GM21786 (cell line): ENCODE measurements at regions not wholly inside any gene's neighbourhood (a gene's known extent, or its start where the extent isn't known, plus 50 kb on each side); places are given as distances from the start of the nearest gene placed in this dataset.
"Not testable (repeated sequence)": the region's sequence is repeated elsewhere in the genome, so short reads cannot be mapped to it uniquely, and the experiment has no call there.

Experiments
- ATAC-seq: cut with Tn5 transposase; IDR thresholded peaks from one replicate; pipeline ENCODE4 v1.9.1; 2021; ENCODE audit not compliant: unreplicated experiment

DNA sequence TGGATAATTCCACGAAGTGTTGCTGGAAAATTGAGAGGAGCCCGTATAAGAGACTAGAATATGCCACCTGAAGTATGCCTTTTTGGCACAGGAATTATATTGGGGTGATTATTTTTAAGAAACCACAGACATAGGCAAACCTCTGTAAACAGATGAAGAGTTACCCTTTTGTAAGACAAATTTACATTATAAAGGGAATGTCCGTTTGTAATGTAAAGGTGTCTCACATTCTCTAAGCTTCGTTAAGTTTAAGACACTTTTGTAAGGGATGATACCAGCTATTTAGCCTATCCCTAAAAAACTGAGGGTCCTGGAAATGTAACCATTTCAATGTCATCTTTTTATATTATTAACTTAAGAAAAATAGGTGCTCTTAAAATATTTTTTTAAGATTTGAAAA is 432.8 kb upstream of the SYT4 start:
- no peak for ATAC-seq

DNA sequence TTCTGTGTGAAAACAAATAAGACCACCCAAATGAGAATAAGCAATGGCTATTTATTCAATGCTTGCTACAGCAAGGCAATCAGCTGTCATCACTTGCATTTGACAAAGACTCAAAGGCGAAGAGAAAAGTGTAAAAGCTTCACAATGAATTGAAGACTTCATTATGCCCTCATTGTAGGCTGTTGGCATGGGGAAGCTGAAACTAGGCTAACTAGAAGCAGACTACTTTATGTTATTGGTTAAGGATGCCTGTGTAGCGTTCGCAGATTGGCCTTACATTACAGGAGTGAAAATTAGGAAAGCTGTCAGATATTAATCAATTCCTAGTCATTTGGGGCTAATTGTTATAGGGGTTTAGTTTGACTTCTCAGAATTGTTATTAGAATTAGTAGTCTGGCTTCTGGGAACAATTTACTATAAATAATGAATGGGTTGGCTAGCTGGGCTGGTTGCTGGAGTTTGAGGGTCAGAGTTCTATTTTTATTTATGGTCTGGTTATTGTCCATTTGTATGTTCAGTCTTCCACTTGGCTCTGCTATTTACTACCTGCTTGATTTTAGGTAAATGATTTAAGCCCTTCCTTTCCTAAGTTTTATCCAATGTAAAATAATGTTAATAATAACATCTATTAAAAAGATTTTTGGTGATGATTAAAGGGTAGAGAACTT is 437.2 kb upstream of the SYT4 start:
- ATAC-seq: no peak

DNA sequence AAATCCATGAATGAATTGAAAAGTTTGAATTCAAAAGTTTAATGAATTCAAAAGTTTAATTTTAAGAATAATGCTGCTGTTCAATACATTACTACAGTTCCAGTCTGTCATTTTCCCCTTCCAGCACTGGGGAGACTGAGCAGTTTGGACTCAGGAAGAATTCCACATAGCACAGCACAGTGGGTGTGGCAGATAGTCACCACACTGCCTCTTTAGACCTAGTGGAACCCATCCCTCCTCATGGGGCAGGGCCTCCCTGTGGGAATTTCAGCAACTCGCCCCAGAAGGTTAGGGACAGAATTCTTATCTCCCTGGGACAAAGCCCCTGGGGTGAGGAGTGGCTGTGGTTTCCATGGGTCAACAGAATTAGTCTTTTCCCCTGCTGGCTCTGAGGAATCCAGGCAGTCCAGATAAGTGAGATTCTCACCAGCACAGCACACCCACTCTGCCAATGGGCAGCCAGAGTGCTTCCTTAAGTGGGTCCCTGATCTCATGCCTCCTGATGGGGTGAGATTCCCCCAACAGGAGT is 442.0 kb upstream of the SYT4 start:
- no peak for ATAC-seq

DNA sequence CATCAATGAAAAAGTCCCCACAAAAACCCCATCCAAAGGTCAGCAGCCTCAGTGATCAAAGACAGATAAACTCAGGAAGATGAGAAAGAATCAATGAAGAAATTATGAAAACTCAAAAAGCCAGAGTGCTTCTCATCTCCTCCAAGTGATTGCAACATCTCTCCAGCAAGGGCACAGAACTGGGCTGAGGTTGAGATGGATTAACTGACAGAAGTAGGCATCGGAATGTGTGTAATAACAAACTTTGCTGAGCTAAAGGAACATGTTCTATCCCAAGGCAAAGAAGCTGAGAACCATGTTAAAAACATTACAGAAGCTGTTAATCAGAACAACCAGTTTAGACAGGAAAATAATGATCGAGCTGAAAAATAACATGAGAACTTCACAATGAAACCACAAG is 442.8 kb upstream of the SYT4 start:
- ATAC-seq: no peak

DNA sequence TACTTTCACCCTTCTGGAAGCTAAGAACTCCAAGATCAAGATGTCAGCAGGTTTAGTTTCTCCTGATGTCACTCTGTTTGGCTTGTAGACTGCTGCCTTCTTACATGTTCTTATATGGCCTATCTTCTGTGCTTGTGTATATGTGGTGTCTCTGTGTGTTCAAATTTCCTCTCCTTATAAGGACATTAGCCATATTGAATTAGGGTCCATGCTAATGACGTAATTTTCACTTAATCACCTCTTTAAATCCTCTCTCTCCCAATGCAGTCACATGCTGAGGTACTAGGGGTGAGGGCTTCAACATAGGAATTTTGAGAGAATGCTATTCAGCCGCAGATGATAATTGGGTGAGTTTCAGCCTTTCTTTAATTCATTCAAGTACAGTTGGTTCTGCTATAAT is 458.3 kb upstream of the SYT4 start:
- no peak for ATAC-seq

DNA sequence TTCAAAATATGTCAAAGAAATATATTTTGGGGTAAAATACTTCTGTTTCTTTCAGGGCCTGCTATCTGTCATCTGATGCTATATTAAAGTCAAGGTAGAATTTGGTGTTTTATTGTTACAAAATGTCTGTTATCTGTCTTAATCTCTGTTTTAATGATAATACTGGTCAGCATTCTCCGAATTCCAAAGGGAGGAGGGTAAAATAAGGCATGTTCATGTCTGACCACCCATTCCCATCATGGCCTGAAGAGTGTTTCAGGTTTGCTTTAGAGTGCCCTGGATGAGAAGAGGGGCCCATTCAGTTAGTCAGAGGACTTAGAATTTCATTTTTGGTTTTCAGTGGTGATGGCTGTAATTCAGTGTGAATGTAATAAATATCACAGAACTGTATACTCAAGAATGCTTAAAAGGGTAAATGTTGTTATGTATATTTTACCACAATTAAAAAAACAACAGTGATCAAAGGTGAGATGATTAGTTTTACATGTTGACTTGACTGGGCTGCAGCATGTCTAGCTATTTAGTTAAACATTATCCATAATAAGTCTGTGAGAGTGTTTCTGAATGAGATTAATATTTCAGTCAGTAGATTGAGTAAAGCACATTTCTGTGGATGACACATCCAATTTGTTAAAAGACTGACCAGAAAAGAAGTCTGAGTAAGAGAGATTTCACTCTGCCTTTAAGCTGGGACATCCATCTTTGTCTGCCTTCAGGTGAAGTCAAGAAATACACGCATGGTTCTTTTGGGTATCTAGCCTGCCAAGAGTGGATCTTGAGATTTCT is 467.9 kb upstream of the SYT4 start:
- no peak for ATAC-seq

DNA sequence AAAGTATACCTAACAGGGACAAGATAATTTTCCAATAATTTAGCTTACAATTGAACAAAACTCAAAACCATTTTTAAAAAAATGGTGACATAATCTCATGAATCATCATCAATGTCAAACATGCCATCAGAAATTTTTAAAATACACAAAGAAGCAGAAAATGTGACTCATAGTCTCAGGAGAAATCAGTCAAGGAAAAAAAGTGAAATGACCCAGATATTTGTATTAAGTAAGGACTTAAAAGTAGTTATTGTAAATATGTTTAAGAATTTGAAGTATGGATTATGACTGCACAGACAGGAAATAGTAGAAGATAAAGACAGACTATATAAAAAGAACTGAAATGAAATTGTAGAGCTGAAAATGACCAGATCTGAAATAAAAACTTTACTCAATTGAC is 473.9 kb upstream of the SYT4 start:
- ATAC-seq: no peak

DNA sequence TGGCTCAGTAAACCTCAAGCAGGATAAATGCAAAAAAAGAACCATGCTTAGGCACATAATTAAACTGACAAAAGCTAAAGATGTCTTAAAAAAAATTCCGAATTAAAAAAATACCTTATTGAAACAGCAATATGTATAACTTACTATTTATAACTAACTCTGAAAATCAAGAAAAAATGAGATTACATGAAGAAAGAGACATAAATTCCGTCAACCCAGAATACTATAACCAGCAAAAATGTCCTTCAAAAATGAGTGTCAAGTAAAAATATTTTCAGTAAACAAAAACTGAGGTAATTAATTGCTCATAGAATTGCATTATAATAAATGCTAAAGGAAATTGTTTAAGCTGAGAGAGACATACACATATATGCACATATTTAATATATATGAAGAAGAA is 474.5 kb upstream of the SYT4 start:
- ATAC-seq: no peak

DNA sequence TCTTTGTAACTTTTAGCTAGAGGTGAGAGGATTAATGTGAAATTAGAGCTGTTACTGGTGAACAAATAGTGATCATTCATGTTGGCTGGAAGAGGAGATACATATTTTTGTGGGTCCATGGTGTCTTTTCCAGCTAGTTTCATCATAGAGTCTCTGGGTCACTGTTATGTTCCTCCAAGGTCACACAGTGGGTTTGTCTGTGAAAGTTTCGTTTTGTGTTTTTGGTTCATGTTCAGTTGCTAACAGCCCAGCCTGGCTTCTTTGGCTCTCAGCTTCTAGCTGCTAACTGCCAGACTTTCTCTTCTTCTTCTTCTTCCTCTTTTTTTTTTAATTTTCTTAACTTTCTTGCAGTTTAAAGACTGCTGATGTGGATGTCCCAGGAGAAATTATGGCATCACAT is 480.0 kb upstream of the SYT4 start:
- ATAC-seq: no peak

DNA sequence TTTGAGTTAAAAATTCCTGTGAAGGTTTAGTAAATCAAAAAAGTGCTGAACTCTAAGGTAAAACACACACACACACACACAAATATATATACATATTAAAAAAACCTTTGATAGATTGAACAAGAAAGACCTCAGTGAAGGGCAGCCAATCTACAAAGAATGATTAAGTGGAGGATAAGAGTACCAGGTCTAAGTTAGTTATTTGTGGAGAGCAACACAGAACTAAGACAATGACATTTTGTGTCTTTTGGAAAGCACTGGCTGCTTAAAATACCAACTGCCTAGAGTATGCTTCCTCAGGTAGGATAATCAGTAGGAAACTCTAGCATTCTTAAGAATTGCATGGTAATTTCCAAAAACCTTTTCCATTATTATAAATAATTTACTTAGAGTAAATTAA is 481.4 kb upstream of the SYT4 start:
- ATAC-seq: no peak

DNA sequence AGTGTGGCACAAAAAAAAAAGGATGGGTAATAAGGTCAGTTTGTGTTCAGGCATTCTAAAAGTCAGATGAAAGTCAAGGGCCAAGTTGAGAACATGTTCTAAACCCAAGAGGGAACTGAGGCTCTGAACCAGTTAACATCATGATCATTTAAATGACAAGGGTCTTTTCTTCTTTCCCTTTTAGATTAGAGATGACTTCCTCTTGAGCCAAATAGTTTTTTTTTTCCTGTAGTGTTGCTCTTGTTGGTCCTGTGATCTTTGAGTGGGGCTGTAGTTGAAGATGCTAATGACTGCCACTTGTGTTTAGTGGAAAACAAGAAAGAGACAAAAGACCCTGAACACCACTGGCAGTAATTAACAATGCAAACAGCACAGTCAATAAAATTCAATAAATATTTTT is 482.7 kb upstream of the SYT4 start:
- ATAC-seq: no peak

DNA sequence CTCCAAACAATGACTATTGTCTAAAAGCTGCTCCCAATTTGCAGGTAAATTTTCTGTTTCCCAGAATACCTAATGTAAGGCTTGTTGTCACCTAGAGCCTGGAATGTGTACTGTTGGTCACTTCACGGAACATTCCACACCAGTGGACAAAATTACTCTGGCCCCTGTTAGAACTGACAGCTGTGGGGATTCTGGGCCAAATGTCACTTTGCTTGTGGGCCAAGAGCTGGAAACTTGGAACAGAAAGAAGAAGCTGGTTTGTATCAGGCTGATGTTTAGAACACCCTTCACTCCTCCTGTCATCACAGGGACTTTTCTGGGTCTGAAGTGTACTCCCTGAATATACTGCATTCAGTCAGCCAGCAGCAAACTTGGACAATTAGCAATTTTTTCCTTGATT is 495.6 kb upstream of the SYT4 start:
- no peak for ATAC-seq

DNA sequence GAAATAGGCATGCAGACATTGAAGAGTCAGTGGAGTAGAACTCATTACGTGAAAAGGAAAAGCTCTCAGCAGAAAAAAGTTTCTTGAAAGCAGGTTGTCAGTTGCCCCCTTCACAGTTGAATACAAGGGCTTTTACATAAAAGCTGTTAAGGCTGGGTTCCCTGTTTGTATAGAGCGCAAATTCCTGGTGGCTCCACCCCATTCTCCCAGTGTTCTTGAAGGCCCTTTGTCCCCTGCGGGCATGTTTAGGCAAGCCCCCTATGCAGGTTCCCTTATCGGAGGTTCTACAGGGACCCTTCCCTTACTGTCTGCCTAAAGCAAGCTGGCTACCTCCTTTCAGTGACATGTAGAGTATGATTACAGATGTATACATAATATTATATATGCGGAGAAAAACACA is 497.2 kb upstream of the SYT4 start:
- no peak for ATAC-seq

DNA sequence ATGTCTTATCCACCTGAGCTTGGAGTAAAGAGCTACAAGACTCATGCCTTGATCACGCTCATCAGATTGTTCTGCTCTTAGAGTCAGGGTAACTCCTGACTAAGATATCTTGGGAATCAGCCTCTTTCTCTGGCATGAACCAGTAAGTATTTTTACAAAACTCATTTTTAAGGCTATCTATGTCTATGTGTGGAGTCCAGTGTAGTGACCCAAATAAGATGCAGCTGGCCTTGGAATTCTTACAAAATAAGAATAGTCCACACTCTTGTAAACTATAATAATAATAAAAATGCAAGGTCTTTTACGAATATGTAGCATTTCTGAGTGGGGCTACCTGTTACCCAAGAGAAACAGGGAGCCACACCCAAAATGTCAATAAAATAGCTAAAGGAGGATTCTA is 498.3 kb upstream of the SYT4 start:
- ATAC-seq: no peak

DNA sequence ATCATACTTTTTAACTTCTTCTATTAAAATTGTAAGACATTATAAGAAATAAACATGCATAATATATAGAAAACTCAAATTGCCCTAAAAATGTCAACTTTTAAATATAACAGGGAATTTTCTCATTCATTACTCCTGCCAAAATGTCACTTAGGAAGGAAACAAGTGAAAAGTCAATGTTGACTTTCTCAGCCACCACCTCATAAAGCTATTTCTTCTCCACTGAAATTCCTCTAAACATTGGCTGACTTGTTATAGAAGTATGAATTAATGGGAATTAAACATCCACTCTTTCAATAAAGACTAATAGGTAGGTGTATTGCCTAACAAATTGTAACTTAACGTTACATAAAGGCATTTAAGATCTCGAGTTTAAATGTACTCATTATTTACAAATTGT is 499.7 kb upstream of the SYT4 start:
- ATAC-seq: no peak

DNA sequence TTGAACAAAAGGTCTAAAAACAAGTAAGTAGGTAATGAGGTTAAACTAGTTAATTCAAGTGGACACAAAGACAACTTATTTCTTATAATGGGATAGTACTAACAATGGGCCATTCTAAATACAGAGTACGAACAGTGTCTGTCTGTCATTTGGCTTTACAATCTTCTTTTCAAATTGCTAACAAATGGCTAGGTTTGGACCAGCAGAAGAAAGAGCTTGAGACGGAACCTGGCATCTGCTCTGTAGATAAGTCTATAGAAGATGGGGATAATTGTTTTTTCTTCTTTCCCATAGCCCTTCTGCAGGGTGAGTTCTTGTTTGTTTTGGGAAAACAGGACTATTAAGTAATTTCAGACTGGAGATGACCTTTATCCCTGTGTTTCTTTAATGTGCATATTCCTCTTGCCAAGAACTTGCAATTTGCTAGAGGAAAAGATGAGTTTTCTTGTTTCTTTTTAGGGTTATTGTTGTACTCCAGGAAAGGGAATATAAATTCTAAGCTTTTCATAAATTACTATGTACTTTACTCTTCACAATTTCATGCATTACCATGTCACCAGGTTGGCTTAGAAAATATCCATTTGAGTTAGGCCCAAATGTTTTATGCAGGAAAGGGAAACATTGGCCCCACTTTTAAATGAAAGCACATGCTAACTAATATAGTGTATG is 500.5 kb upstream of the SYT4 start:
- ATAC-seq: no peak

DNA sequence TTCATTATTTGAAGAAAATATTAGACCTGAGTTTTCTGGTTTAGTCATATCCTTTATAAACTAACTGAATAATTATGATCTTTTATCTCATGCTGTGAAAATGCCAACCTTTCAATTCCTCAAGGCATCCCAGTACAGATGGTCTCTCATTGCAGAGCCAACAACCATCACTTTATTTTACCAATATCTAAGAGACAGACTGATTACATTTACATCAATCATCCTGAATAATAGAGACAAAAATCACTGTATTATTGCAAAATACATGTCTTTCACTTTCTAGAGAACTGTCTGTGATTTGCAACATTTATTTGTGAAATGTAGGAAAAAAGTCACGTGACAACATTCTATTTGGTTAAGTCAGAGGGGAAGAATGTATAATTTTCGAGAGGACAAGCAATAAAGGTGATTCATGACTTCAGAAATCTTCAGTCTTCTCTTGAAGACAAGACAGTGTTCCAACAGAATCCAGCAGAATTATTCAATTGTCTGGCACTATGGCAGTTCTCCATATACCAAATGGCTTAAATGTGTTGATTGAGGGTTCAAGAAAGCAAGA is 503.6 kb upstream of the SYT4 start:
- no peak for ATAC-seq

DNA sequence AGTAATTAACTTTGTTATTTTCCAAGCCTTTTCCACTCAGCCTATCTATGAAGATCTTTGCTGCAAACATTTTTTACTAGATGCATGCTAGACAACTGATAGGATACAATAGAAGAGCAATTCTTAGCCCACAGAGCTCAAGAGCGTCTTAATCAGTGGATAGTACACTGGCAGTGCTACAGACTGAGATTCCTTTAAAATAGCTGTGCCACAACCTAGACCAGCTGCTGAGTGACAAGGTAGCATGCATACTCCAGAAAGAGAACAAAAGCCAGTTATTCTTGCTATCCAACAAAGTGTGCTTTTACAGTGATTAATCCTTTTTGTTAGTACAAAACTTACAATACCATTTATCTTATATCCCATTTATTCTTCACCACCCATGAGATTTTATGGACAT is 507.9 kb upstream of the SYT4 start:
- no peak for ATAC-seq

DNA sequence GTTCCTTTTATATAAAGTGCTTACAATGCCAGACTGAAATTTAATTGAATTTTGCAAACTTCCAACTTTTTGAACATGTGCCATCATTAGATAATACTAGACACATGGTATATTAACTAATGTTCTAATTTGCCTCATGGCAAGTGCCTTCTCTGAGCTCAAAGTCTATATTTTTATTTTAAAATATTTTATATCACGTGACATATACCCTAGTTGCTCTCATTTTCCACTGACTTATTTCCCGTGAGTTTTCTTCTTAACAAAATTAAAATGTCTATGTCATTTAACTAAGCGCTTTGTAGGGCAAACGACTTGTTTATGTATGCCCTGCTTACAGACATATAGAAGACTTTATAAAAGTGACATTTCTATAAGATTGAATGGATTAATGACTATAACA is 509.6 kb upstream of the SYT4 start:
- no peak for ATAC-seq

DNA sequence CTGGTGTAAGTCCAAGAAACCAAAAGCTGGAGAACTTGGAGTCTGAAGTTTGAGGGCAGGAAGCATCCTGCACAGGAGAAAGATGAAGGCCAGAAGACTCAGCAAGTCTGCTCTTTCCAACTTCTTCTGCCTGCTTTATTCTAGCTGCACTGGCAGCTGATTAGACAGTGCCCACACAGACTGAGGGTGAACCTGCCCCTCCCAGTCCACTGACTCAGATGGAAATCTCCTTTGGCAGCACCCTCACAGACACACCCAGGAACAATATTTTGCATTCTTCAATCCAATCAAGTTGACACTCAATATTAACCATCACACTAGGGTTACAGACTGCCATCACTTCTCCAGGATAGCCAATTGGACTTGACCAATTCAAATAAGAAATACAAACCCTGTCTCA is 510.4 kb upstream of the SYT4 start:
- ATAC-seq: not testable (repeated sequence)

DNA sequence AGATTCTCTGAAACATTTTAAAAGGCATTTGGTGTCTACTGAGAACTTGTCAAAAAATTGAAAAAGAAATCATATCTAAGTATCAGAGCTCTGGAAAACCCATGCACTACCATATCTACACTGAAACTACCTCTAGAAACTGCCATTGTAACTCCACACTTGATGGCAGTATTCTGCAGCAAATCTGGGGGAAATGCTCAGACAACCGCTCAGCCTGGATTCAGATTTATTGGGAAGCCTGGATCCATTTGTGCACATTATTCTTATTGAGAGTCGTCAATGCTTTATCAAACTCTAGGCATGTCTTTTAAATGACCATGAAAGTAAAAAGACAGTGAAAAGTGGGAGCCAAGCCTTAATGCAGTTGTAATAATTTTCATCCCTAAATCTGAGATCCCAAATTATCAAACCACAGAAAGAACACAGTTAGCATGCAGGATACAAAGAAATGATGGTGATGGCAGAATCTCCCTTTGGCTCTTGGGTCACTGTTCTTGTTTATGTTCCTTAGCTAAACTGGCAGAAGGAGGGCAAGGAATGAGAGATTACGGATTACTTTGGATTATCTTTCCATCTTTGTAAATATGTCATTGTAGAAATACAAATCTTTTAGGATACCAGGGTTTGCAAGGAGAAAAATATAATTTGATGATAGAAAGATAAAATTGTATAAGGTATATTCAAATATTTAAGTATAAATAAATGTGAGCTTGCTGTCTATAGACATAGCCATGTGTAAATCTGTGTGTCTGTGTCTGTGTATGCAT is 512.1 kb upstream of the SYT4 start:
- no peak for ATAC-seq
